GM12875 (cell line): ENCODE measurements at regions not wholly inside any gene's neighbourhood (a gene's known extent, or its start where the extent isn't known, plus 50 kb on each side); places are given as distances from the start of the nearest gene placed in this dataset.

ENCODE experiments used
- H3K4me3 ChIP-seq: one replicate; pipeline ENCODE4 v1.5.1; 2011; ENCODE audit warnings: low read depth, low read length, control low read depth
- TF ChIP-seq, protein P1 (sequence below): IDR thresholded peaks from 2 replicates; pipeline ENCODE4 v1.5.1; 2011; ENCODE audit warnings: low read depth, mild to moderate bottlenecking, control low read depth, inconsistent platforms, low read length, moderate library complexity, borderline replicate concordance; ENCODE audit not compliant: insufficient read depth

GRCh38 chr13:74661851-74662250 is 527.6 kb upstream of the KLF12 start:
- TF ChIP-seq, protein P1, sequence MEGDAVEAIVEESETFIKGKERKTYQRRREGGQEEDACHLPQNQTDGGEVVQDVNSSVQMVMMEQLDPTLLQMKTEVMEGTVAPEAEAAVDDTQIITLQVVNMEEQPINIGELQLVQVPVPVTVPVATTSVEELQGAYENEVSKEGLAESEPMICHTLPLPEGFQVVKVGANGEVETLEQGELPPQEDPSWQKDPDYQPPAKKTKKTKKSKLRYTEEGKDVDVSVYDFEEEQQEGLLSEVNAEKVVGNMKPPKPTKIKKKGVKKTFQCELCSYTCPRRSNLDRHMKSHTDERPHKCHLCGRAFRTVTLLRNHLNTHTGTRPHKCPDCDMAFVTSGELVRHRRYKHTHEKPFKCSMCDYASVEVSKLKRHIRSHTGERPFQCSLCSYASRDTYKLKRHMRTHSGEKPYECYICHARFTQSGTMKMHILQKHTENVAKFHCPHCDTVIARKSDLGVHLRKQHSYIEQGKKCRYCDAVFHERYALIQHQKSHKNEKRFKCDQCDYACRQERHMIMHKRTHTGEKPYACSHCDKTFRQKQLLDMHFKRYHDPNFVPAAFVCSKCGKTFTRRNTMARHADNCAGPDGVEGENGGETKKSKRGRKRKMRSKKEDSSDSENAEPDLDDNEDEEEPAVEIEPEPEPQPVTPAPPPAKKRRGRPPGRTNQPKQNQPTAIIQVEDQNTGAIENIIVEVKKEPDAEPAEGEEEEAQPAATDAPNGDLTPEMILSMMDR: no peak
- H3K4me3 ChIP-seq: no peak overlapping the region

DNA sequence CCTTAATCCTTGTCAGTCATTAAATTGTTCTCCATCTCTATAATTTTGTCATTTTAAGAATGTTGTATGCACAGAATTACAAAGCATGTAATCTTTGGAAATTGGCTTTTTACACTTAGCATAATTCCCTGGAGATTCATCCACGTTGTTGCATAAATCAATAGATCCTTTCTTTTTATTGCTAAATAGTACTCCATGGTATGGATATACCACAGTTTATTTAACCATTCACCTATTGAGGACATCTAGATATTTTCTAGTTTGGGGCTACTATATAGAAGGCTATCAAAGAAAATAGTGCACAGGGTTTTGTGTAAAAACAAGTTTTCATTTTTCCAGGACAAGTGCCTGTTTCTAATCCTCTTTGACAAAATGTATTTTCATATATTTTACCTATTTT is 523.6 kb upstream of the KLF12 start:
- no peak overlapping the region for H3K4me3 ChIP-seq
- TF ChIP-seq, protein P1: no peak

GRCh38 chr13:74651121-74651520 is 516.9 kb upstream of the KLF12 start:
- TF ChIP-seq, protein P1: no peak

GRCh38 chr13:74647991-74648390 is 513.8 kb upstream of the KLF12 start:
- H3K4me3 ChIP-seq: no peak overlapping the region
- TF ChIP-seq, protein P1: no peak

More at GRCh38 chr13:74651121-74651520, 516.9 kb upstream of the KLF12 start:
- no peak overlapping the region for H3K4me3 ChIP-seq

- TF ChIP-seq, protein P1: no peak
- H3K4me3 ChIP-seq: no peak overlapping the region
Observed at GRCh38 chr13:74647211-74647610, 513.0 kb upstream of the KLF12 start.

DNA sequence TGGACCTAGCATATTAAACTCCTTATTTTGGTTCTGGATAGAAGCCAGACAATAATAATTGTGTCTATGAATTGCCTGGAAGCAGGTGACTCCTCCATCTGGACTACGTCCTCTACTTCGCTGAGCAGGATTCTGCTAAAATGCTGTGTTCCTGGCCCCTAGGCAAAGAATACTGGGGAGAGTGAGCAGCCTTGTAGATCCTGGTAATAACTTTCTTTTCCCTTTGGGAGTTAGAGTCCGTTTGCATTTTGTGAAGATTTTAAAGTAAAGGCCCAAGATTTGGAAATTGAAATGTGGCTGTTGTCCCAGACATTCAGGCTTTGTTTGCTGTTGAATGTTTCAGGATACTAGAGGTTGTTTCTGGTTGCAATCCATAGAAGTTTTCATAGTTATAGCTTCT is 511.9 kb upstream of the KLF12 start:
- TF ChIP-seq, protein P1: no peak

DNA sequence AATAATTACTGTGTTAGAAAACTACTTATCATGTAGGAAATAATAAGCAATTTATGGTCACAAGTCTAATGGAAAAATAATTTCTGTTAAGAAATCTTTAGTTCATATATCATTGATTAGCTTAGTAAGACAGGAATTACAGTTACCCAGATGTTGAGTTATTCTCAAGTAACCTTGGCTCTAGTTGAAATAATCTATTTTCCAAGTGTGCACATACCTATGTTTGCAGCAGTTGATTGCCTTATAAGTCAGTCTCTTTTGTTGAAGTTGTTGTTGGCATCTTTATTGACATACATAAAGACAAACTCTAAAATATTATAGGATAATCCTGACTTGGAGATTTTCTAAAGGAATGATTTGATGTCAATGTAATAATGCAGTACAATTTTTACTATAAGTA is 511.4 kb upstream of the KLF12 start:
- TF ChIP-seq, protein P1: no peak
- no peak overlapping the region for H3K4me3 ChIP-seq

More for the DNA sequence above, 511.9 kb upstream of the KLF12 start:
- H3K4me3 ChIP-seq: no peak overlapping the region
